ENCODE measurements at regions not wholly inside any gene's neighbourhood (a gene's known extent, or its start where the extent isn't known, plus 50 kb on each side); places are given as distances from the start of the nearest gene placed in this dataset.

GRCh38 chr11:33520112-33520511 lies 180.5 kb downstream of the C11orf91 start:
- DNase-seq = no peak

- no peak for DNase-seq
Observed at GRCh38 chr11:33515347-33515746, 185.3 kb downstream of the C11orf91 start.

- DNase-seq = no peak
Observed at GRCh38 chr11:33514079-33514925, 186.3 kb downstream of the C11orf91 start.

GRCh38 chr11:33509632-33510031 lies 191.0 kb downstream of the C11orf91 start:
- no peak for DNase-seq

- DNase-seq = no peak
Observed at GRCh38 chr11:33507967-33508366, 192.7 kb downstream of the C11orf91 start.

GRCh38 chr11:33507356-33507755 lies 193.3 kb downstream of the C11orf91 start:
- no peak for DNase-seq

GRCh38 chr11:33505093-33505492 lies 195.5 kb downstream of the C11orf91 start:
- no peak for DNase-seq

GRCh38 chr11:33500861-33501479 lies 199.7 kb downstream of the C11orf91 start:
- DNase-seq = no peak

GRCh38 chr11:33500332-33500731 lies 200.3 kb downstream of the C11orf91 start:
- no peak for DNase-seq

- no peak for DNase-seq
Observed at GRCh38 chr11:33492596-33492995, 208.0 kb downstream of the C11orf91 start.

- DNase-seq = no peak
Observed at GRCh38 chr11:33490842-33491370, 209.7 kb downstream of the C11orf91 start.

- DNase-seq = no peak
Observed at GRCh38 chr11:33488971-33489370, 211.7 kb downstream of the C11orf91 start.

- no peak for DNase-seq
Observed at GRCh38 chr11:33480626-33481025, 220.0 kb downstream of the C11orf91 start.

GRCh38 chr11:33479231-33479630 lies 221.4 kb downstream of the C11orf91 start:
- no peak for DNase-seq

- no peak for DNase-seq
Observed at GRCh38 chr11:33478111-33478573, 221.0 kb downstream of the HIPK3 start.

GRCh38 chr11:33476945-33477606 lies 219.9 kb downstream of the HIPK3 start:
- DNase-seq = no peak

- DNase-seq = no peak
Observed at GRCh38 chr11:33475993-33476392, 218.8 kb downstream of the HIPK3 start.

- DNase-seq = no peak
Observed at GRCh38 chr11:33474866-33475265, 217.7 kb downstream of the HIPK3 start.

GRCh38 chr11:33471541-33471940 lies 214.4 kb downstream of the HIPK3 start:
- no peak for DNase-seq

- no peak for DNase-seq
Observed at GRCh38 chr11:33467966-33468365, 210.8 kb downstream of the HIPK3 start.

- DNase-seq = no peak
Observed at GRCh38 chr11:33463059-33463458, 205.9 kb downstream of the HIPK3 start.

- no peak for DNase-seq
Observed at GRCh38 chr11:33461369-33462125, 204.4 kb downstream of the HIPK3 start.

- DNase-seq = no peak
Observed at GRCh38 chr11:33457948-33458347, 200.8 kb downstream of the HIPK3 start.

Data from activated effector memory CD4-positive, alpha-beta T cell treated with anti-CD3 and anti-CD28 coated beads, Interleukin-2, amount 50 U/mL, for 16 hours (primary cell).